ENCODE measurements at regions not wholly inside any gene's neighbourhood (a gene's known extent, or its start where the extent isn't known, plus 50 kb on each side); places are given as distances from the start of the nearest gene placed in this dataset.
A peak's percentile ranks its signal among the peaks of the same experiment; 100 is the strongest.

DNA sequence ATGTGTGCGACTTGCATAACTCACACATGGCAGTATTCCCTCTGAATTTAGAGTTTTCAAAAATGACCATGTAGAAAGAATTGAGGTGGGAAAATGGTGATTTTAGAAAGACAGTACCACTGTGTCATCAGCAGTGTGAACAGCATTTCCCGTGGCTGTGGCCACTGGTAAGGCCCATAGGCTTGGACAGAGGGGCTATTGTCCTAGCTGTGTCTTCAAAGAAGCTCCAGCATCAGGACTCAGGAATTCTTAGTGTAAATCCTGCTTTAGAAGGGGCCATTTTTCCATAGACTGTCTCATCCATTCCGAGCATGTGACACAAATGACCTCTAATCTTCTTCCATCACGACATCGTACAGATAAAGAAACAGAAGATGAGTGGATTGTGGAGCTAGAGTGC lies 119.3 kb upstream of the BACE2 start:
- DNase-seq = no peak

DNA sequence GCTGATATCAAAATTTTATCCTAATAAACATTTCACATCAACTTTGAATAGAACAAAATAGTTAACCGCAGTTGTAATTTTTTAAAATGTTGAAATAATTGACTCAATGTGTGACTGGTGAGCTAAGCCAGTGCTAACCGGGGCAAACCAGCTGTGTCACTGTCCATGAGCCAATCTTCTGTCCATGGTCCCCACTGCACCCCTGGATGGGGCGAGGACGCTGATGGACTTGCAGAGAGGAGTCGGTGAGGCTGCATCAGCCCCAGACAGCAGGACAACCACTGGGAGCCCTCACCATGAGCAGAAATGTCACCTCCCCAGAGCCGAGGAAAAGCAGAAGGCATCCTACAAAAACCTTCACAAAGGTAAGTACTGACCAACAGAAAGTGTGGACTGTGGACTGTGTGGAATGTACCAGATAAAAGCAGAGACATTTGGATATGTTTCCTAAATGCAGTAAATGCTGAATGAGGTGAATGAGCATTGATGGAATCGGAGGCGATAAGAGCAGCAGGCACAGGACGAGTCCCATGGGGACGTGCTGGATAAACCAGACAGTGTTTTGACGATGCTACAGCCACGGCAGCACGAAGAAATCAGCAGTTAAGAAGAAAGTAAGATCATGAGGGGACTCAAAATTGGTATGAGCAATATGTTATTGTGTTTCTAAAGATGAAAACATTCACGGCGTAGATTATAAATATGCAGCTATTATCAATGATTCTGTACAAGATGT lies 115.0 kb upstream of the BACE2 start:
- DNase-seq = no peak

DNA sequence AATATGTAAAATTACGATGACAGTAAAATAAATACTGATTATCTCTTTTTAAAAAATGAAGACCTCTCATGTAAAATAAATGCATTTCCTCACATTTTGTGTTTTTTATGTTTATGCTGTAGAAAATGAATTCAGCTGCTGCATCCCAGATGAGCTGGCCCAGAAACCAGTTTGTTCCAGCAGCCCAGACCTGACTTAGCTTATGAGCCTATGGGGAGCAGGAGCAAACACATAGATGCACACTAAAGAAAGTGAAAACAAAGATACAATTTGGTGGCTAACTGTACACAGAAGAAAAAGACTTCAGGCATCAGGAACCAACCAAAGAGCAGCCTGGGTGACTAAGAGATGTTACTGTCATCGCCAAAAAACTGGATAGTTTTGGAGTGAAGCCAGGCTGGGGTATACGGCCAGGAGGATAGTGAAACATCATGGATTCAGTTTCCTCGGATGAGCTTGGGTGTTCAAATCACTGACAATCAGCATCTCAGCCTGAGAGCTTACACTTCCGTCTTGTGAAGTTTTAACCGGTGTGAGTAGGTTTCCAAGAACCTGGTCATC lies 113.9 kb upstream of the BACE2 start:
- no peak for DNase-seq

DNA sequence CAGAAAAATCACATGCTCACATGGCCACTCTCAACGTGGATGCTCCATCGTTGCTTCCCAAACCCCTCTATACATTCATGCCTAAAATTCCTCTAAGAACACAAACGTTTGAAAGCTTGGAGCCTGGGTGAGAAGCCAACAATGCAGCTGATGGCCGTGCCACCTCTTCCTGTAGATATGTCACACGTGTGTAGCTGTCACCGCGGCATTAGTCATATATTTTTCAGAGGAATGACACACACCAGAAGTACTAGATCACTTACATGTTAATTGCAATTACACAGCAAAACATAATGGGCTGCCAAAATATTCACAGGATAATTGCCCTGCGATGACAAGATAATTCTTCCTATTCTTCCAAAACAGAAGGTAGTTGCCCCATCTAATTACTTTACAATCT lies 112.7 kb upstream of the BACE2 start:
- DNase-seq = no peak

DNA sequence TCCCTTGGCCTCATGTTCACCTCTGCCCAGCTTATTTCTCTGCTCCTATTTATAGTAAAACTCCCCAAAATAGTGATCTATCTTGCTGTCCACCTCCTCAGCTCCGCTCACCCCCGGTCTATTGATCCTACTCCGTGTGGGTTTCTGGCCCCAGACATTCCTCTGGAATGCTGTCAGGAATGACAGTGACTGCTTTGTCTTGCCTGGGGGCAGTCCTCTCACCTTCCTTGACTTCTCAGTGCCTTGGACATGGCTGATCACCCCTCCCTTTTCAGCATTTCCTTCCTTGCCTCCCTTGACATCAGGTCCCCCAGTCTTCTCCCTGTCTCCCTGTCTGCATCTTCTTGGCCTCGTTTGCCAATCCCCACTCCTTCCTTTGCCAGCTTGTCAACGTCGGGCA lies 108.1 kb upstream of the BACE2 start:
- no peak for DNase-seq

DNA sequence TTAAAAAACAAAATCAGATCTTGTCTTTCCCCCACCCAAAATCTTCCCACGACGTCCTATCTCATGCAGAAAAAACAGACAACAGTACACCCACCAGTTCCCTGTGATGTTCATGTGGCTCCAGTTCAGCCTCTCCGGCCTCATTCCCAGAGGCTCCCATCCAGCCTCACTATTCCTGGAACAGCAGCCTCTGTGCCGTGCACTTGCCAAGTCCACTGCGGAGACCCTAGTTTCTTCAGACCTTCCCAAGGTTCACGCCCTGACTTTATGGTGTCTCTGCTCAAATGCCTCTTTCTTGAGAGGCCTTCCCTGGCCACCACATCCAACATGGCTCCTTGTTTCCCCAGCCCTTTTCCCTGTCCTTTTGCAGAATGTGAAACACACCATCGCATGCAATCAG lies 106.3 kb upstream of the BACE2 start:
- DNase-seq = no peak

DNA sequence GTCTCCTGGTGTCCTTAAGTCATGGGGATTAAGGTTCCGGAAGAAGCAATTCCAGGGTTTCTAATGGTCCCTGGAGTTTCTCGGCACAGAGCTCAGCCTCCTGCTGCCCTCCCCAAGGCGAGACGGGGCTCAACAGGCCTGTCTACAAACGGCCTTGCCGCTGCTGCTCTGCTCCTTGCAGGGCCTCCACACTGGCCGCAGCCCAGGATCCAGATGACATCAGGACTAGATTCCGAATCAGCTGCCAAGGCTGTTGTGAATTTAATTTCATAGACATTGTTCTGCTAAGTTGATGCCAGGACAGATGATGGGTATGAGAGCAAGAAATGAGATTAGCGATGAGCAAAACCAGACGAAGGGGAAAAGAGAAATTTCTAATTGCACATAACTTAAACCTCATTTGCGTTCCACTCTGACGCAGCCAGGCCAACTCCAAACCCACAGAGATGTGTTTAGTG lies 103.6 kb upstream of the BACE2 start:
- no peak for DNase-seq

DNA sequence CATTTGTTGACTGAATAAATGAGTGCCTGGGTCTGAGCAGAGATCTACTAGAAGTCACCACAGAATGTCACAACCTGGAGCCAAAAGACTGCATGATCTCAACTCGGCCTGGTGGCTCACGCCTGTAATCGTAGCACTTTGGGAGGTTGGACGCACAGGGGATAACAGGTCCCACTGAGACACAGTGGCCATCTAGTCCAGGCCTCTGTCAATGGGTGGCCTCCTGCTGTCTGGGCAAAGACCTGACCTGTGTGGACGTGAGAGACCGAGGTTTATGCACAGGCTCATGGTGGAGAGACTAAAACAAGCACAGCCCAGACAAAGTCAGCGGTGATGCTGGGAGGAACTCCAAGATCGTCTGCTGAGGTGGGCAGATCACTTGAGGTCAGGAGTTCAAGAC lies 103.0 kb upstream of the BACE2 start:
- no peak for DNase-seq

DNA sequence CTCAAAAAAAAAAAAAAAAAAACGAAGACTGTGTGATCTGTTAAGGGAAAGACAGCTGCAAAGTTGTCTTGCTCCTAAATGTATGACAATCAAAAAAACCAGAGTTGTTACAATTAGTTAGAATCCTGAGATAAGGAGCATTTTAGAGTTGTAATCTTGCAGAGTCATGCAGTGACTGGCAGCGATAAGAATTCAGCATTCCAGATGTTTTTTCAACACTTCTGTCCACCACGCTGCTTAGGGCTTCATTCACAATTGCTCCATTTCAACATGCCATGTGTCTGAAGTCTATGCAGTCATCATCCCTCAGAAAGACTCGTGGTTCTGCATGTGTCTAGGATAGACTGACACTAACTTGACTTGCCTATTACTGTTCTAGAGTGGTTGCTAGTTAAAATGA lies 102.4 kb upstream of the BACE2 start:
- DNase-seq = no peak

DNA sequence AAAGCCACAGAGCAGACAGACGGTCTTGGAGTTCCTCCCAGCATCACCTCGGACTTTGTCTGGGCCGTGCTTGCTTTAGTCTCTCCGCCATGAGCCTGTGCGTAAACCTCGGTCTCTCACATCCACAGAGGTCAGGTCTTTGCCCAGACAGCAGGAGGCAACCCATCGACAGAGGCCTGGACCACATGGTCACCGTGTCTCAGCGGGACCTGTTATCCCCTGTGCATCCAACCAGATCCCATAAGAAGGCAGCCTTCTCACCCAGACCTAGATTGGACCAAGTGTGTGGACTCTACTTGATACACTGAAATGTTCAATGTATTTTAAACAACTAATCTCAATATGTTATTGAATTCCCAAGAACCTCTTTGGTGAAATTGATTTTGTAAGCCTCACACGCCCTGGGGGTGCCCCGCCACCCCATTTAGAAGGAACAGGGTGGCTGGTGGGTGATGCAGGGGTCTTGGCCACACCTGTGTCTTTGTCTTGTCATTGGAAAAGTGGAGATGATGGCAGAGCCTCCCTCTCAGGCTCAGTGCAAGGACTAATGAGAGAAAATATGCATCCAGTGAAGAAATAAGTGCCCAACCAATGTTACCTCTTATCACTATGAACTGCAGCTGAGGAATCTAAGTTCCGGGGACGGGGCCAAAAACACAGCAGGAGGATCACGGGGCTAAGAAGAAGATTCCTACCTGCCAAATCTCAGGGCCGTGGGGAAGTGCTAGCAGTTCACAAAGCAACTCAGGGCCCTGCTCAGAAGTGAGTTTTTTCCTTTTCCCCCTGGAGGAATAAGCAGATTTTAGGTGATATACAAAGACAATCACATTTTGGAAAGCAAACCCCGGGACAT lies 101.6 kb upstream of the BACE2 start:
- DNase-seq = no peak

DNA sequence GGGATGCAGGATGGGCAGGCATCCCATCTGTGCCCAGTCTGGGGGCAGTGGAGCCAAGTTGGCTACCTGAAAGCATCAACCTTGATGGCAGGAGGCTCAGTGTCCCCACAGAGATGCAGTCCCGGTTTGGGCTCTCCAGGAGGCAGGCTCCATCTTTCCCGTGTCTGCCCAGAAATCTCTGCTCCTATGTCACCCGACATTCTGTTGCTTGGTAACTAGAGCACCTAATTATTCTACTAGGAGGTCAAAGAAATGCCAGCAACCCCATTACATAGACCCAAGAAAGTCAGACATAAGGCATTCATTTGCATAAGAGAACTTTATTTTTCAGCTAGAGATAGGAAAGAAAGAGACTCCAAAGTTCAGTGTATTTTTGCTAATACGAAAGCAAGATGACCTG lies 100.3 kb upstream of the BACE2 start:
- no peak for DNase-seq

DNA sequence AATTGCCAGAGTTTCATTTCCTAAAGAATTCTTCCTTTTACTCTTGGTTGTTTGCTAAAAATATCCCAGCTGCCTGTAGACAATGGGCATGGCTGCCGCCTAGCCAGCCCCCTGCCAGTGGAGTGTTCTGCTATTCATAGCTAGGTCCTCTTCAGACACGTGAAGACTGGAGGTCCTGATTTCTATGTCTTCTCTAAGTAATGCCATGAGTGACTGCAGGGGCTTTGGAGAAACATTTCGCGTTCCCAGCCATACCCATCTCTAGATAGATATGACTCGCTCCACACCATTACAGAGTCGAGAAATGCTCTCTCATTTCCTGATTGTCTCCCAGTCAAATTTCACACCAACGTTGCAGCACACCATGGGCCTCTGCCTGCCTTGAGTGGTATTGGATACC lies 99.5 kb upstream of the BACE2 start:
- no peak for DNase-seq

DNA sequence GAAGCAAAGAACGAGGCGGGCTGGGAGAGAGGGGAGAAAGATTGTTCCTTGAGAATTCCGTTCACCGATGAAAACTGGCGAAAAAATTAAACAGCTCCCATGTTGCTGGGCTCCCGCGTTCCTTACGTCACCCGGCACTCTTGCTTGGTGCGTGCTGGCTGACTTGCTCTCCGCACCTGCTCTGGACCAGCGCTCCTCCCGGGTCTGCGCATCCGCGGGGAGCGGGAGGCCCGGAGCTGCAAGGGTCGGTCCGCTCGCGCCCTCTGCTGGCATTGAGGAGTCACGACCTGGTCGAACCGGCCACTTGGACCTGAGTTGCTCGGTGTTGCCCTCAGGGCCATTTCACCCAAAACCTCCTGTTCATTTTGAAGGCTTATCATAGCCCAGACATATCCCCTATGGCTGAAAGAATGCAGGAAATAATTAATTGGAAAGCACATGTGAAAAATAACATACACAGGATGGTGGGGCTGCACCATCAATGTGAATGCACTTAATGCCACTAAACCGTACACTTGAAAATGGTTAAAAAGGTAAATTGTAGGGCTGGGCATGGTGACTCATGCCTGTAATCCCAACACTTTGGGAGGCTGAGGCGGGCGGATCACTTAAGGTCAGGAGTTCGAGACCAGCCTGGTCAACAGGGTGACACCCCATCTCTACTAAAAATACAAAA lies 98.9 kb upstream of the BACE2 start:
- DNase-seq = peak; percentile 73 to 80

DNA sequence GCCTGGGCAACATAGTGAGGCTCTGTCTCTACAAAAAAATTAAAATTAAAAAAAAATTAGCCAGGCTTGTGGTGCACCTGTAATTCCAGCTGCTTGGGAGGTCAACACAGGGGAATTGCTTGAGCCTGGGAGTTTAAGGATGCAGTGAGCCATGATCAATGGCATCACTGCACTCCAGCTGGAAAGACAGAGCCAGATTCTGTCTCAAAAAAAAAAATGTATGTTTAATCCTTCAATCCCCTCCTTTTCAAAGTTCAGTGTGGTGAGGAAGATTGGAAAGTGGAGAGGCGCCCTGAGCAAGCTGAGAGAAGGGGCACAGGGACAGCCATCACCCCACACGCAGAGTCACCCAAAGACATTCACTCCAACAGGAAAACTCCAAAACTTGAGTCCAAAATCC lies 97.7 kb upstream of the BACE2 start:
- DNase-seq = no peak

DNA sequence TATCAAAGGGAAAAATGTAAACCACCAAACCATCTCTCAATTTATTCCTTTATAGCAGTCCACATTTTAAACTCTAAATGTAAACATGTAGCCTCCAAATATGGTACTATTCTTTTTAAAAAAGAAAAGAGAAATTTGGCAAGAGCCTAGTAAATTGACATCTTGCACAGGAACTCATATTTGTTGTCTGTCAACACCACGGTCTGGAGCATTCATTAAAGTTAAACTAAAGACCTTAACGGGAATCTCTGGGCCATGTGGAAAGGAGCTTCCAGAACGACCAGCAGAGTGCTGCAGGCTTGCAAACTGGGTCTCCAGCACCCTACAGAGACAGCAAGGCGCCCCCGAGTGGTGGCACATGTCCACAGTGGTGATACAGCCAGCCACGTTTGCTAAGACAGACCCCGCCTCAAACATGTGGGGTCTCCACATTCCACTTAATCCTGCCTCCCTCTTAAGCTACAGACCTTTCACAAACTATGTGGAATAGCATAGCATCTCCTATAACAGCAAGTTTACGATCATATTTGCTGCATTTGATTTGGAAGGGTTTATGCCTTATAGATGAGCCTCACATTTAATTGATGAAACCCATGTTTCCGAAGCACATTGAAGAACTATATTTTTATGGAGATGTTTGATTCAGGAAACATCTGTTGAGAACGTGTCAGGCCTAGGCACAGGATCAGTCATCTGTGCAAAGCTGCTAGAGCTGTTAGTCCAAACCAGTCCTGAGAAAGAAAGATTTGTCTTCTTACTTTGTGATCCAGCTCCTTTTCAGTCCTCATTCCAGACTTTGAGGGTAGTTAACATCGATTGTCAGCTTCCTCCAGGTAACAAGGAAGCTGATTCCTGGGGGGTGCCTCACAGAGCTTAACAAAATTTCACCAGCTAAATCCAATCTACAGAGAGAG lies 96.4 kb upstream of the BACE2 start:
- peak in 1 of 2 donors; percentile 5 for DNase-seq

DNA sequence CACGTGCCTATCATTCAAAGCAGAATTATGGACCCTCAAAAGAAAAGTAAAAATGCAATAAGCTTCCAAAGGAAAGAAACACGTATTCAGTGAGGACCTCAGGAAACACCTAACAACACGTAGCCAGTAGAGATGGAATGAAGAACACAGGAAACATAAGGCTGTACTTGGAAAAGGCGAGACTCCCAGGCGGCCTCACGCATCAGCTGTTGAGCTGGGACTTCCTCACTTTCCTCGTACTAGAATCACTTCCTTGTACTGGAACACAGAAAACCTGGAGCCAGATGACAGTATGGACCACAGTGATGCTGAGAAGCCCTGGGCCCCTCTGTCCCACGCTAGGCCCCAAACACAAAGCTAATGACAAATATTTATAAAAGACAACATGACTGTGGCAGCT lies 94.4 kb upstream of the BACE2 start:
- no peak for DNase-seq

DNA sequence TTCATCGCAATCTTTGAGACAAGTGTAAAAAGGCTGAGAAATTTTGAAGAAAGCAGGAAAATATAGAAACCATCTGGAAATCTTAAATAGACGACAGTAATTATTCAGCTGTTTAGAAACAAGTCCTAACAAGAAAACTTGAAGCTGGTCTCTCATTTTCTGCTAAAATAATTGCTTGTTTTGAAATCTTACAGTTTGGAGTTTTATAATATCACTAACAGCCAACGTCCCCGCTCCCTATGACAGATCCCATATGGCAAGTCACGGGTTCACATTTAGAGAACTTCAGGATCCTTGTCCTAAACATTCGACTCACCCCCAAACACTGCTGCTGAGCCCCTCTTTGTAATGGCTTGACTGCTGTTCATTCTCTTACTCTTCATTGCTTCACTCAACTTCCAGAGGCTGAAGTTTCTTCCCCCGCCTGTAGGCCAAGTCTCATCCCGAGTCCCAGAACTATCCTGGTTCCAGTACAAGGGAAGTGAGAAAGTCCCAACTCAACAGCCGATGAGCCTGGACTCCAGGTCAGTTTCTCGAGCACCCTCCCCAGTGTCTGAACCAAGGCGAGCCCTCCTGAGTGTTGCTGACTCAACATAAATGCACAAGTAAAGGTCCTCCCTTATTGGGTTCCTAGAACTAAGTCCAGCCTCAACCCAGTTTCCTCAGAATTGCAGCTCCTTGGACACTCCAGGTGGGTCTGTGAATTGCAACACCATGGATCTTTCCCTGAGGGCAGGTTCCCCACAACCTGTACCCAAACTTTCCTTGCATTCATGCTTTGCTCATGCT lies 93.4 kb upstream of the BACE2 start:
- DNase-seq = no peak

DNA sequence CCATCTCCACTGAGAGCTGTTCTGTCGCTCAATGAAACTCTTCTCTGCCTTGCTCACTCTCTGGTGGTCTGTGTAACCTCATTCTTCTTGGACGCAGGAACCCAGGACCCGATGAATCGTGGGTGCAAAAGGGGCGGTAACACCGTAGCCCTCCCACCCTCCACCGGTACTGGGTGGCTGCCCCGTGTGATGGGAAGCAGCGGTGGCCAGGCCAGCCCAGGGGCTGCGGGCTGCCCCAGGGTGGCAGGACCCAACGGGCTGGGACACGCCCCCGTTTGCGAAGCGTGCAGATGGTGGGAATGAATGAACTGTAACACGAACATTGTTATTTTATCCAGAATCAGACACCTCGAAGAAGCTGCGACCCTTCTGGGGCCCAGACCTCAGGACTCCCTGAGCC lies 92.3 kb upstream of the BACE2 start:
- DNase-seq = no peak

DNA sequence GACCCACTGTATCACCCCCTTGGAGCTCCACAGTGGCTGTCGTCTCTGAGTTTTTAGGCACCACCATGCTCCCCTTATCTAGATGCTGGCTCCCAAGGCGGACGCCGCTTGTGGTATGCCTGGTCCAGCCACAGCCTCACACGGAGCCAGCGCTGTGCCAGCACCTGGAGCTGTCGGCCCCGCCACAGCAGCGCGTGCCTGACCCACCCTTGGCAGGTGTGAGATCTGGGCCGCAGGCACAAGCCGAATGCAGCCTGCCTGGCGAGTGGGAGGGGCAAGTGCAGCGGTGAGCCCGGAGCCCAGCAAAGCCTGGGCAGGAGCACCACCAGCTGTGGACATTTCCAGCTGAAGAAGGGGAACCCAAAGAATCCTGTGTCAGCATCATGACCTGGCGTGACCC lies 91.9 kb upstream of the BACE2 start:
- no peak for DNase-seq

DNA sequence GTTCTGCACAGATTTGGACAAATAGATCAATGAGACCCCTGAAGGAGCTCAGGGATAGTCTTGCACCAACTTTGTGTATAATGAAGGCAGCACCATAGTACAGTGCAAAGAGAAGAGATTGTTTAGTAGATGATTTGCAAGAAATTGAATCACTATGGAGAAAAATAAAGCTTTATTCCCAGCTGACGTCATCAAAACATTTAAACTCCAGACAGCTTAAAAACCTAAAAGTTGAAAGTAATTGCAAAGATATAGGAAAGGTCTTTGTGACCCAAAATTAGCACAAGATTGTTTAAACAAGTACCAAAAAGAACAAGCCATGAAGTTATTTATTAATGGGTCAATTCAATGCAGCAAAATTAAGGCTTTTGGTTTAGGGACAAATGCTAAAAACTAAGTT lies 88.8 kb upstream of the BACE2 start:
- DNase-seq = no peak

DNA sequence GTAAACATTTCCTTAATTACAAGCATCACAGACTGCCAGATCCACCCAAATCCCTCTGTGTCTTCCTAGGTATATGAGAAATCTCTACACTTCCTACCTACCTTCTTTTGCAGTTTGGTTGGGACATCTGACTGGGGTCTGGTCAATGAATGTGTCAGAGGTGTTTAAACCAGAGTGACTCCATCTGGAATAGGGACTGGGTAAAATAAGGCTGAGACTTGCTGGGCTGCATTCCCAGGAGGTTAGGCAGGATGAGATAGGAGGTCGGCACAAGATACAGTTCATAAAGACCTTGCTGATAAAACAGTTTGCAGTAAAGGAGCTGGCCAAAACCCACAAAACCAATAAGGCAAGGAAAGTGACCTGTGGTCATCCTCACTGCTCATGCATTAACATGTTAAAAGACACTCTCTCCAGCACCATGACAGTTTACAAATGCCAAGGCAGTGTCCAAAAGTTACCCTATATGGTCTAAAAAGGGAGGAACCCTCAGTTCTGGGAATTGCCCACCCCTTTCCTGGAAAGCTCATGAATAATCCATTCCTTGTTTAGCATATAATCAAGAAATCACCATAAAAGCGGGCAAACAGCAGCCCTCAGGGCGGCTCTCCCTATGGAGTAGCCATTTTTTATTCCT lies 87.4 kb upstream of the BACE2 start:
- DNase-seq = no peak

Measured in stimulated activated CD4-positive, alpha-beta T cell treated with anti-CD3 and anti-CD28 coated beads, Interleukin-2, amount 100 ng/mL, for 24 hours (primary cell).